ENCODE measurements at regions not wholly inside any gene's neighbourhood (a gene's known extent, or its start where the extent isn't known, plus 50 kb on each side); places are given as distances from the start of the nearest gene placed in this dataset.

- TF ChIP-seq POLR2A (IDR thresholded peaks at IDR 0.05; ENCODE audit: low read length), result no peak
- TF ChIP-seq GATA1 (IDR thresholded peaks at IDR 0.05; ENCODE audit: low read depth, low read length), result no peak
- DNase-seq, result no peak
These were observed 190.6 kb upstream of the MAP3K1 start for GRCh38 chr5:56624751-56625150.

GRCh38 chr5:56622141-56622540 is 193.2 kb upstream of the MAP3K1 start:
- DNase-seq, result no peak
- no peak for TF ChIP-seq POLR2A (IDR thresholded peaks at IDR 0.05; ENCODE audit: low read length)
- TF ChIP-seq GATA1 (IDR thresholded peaks at IDR 0.05; ENCODE audit: low read depth, low read length), result no peak

- TF ChIP-seq POLR2A (IDR thresholded peaks at IDR 0.05; ENCODE audit: low read length) (no peak), GATA1 (IDR thresholded peaks at IDR 0.05; ENCODE audit: low read depth, low read length) (no peak)
- no peak for DNase-seq
These were observed 194.3 kb upstream of the MAP3K1 start for GRCh38 chr5:56620903-56621677.

GRCh38 chr5:56617998-56618397 is 197.4 kb upstream of the MAP3K1 start:
- DNase-seq, result no peak
- TF ChIP-seq POLR2A (IDR thresholded peaks at IDR 0.05; ENCODE audit: low read length) (no peak), GATA1 (IDR thresholded peaks at IDR 0.05; ENCODE audit: low read depth, low read length) (no peak)

GRCh38 chr5:56616454-56617160 is 198.7 kb upstream of the MAP3K1 start:
- no peak for DNase-seq

GRCh38 chr5:56615361-56616153 is 199.8 kb upstream of the MAP3K1 start:
- TF ChIP-seq GATA1 (IDR thresholded peaks at IDR 0.05; ENCODE audit: low read depth, low read length), result no peak
- no peak for TF ChIP-seq POLR2A (IDR thresholded peaks at IDR 0.05; ENCODE audit: low read length)
- DNase-seq, result no peak

More at GRCh38 chr5:56616454-56617160, 198.7 kb upstream of the MAP3K1 start:
- no peak for TF ChIP-seq POLR2A (IDR thresholded peaks at IDR 0.05; ENCODE audit: low read length)

- DNase-seq, result no peak
- TF ChIP-seq GATA1 (IDR thresholded peaks at IDR 0.05; ENCODE audit: low read depth, low read length) (no peak), POLR2A (IDR thresholded peaks at IDR 0.05; ENCODE audit: low read length) (no peak)
These were observed 202.6 kb upstream of the MAP3K1 start for GRCh38 chr5:56612759-56613158.

- no peak for DNase-seq
- TF ChIP-seq POLR2A (IDR thresholded peaks at IDR 0.05; ENCODE audit: low read length) (no peak), GATA1 (IDR thresholded peaks at IDR 0.05; ENCODE audit: low read depth, low read length) (no peak)
These were observed 203.0 kb upstream of the MAP3K1 start for GRCh38 chr5:56612353-56612752.

GRCh38 chr5:56610093-56610698 is 205.2 kb upstream of the MAP3K1 start:
- no peak for DNase-seq
- TF ChIP-seq GATA1 (IDR thresholded peaks at IDR 0.05; ENCODE audit: low read depth, low read length), result no peak
- TF ChIP-seq POLR2A (IDR thresholded peaks at IDR 0.05; ENCODE audit: low read length), result no peak

- peak; percentile 58 to 80 for DNase-seq
These were observed 207.0 kb upstream of the MAP3K1 start for GRCh38 chr5:56608217-56608925.

GRCh38 chr5:56607551-56607950 is 207.8 kb upstream of the MAP3K1 start:
- TF ChIP-seq GATA1 (IDR thresholded peaks at IDR 0.05; ENCODE audit: low read depth, low read length), result no peak
- TF ChIP-seq POLR2A (IDR thresholded peaks at IDR 0.05; ENCODE audit: low read length), result no peak
- no peak for DNase-seq

More at GRCh38 chr5:56608217-56608925, 207.0 kb upstream of the MAP3K1 start:
- TF ChIP-seq POLR2A (IDR thresholded peaks at IDR 0.05; ENCODE audit: low read length) (no peak), GATA1 (IDR thresholded peaks at IDR 0.05; ENCODE audit: low read depth, low read length) (no peak)

- DNase-seq, result no peak
- no peak for TF ChIP-seq POLR2A (IDR thresholded peaks at IDR 0.05; ENCODE audit: low read length)
- TF ChIP-seq GATA1 (IDR thresholded peaks at IDR 0.05; ENCODE audit: low read depth, low read length), result no peak
These were observed 208.3 kb upstream of the MAP3K1 start for GRCh38 chr5:56607074-56607473.

- TF ChIP-seq POLR2A (IDR thresholded peaks at IDR 0.05; ENCODE audit: low read length) (no peak), GATA1 (IDR thresholded peaks at IDR 0.05; ENCODE audit: low read depth, low read length) (no peak)
- no peak for DNase-seq
These were observed 209.2 kb upstream of the MAP3K1 start for GRCh38 chr5:56606192-56606591.

Measured in erythroblast (primary cell).